ENCODE measurements at regions not wholly inside any gene's neighbourhood (a gene's known extent, or its start where the extent isn't known, plus 50 kb on each side); places are given as distances from the start of the nearest gene placed in this dataset.
A peak's percentile ranks its signal among the peaks of the same experiment; 100 is the strongest.
"Not testable (repeated sequence)": the region's sequence is repeated elsewhere in the genome, so short reads cannot be mapped to it uniquely, and the experiment has no call there.

DNA sequence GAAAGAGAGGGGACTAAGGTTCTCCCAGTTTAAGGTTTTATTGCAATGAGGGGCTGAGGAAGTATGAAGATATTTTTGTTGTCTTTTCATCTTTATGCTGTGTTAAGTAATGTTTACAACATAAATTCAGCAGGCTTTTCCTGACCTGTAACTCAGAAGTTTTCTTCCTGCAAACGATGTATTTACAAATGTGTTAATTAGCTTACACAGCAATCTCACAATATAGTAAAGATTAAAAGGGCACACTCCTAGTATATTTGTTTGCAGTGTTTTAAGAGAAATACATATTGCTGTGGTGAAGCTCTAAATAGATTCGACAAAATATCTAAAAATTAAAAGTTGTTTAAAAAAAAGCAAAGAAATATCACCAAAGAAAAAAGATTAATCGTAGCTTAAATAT is 55.7 kb downstream of the OR11H12 start:
- DNase-seq (ENCODE audit: low spot score) (no peak), FAIRE-seq (no peak)

DNA sequence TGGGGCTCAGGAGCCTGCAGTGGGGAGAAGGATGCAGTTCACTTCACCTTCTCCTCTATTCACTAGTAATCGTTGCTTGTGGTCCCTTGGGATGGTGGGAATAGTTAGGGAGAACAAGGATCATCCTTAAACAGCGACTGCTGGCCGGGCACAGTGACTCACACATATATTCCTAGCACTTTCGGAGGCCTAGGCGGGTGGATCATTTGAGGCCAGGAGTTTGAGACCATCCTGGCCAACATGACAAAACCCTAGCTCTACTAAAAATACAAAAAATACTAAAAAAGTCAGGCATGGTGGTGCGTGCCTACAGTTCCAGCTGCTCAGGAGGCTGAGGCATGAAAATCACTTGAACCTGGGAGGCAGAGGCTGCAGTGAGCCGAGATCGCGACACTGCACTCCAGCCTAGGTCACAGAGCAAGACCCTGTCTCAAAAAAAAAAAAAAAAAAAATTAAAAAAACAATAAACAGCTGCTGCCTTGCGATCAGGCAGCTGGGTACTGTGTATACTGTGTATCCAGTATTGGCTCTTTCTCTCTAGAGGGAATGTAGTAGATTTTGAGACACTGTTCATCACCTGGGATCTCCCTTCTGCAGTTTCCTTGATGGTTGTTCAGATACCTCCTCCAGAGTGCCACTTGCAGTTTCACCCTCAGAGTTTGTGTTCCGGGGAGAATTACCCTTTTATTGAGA is 59.1 kb downstream of the OR11H12 start:
- not testable (repeated sequence) for FAIRE-seq

DNA sequence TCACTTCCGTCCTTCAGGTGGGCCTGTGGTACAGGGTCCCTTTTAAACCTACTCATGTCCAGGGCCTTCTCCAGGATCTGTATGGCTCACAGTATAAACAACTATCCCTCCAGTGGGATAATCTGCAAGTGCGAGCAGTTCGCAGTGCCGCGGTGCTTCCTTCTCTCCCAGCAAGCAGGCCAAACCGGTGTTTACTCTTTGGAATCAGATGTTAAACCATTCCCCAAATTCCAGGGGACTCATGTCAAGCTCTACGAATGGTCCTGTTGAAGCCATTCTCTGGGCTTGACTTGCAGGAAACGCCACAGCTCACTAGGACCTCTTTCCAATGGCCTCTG is 59.6 kb downstream of the OR11H12 start:
- no peak for DNase-seq (ENCODE audit: low spot score)
- no peak for FAIRE-seq

More for the DNA sequence above, 59.1 kb downstream of the OR11H12 start:
- not testable (repeated sequence) for DNase-seq (ENCODE audit: low spot score)

DNA sequence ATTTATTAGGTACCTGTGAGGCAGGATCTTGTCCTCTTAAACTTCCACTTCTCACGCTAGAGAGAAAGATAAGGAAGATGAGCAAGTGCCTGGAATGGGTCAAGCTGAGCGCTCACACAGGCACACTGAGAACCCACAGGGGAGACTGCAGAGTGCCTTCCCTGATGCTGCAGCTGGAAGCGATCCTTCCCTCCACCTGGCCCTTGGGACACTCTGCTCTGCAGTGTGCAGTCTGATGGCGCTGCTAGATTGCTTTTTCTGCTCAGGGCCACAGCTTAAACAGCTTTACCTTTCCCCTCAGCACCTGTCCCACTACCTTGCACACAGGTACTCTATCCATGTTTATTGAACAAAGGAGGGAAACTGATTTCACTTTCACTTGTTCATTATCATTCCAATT is 66.9 kb downstream of the OR11H12 start:
- FAIRE-seq; DNase-seq (ENCODE audit: low spot score): not testable (repeated sequence)

DNA sequence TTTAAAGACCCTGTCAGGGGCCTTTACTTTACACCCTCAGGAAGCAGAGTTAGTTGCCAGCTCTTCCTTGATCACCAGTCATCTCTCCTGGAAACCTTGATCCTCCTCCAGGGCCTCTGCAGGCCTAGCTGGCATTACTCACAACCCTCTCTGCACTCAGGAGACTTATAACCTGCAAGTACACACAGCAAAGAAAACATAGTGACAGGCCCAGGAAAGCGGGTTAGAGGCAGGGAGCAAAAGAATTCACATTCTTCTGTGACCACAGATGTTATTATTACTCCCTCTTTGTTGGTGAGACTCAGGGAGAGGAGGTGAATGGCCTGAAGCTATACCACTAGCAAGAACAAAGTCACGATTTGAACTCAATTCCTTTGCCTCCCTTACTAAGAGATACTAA is 87.4 kb downstream of the OR11H12 start:
- peak; percentile 27 for FAIRE-seq
- no peak for DNase-seq (ENCODE audit: low spot score)
